ENCODE measurements at regions not wholly inside any gene's neighbourhood (a gene's known extent, or its start where the extent isn't known, plus 50 kb on each side); places are given as distances from the start of the nearest gene placed in this dataset.

DNA sequence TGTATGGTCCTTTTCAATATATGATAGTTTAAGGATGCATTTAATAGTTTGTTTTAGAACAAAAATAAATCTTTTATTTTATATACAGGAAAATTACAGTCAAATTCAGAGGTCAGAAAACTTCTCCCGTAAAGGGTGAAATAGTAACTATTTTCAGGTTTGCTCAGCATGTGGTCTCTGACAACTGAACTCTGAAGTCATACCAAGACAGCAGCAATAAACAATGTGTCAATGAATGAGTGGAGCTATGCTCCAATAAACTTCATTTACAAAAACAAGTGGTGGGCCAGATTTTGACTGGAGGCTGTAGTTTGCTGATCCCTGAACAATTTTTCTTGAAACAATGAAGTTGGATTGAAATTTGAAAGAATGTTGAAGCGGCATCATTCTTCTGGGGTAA, 123.6 kb downstream of the ZNF248 start:
- intact Hi-C loops (cut with DNase I; ENCODE audit: low total_unique reads): no loop called here
- Histone ChIP-seq H3K27ac (no peak overlapping the region), H3K9me3 (no peaks in the 10 kb centered on the region), H3K36me3 (ENCODE audit: low read depth, missing control alignments) (no peaks in the 10 kb centered on the region), H3K4me1 (no peaks in the 10 kb centered on the region), H3K27me3 (no peaks in the 10 kb centered on the region), H3K4me3 (no peak overlapping the region)
- no peak for DNase-seq
- TF ChIP-seq CTCF (IDR thresholded peaks at IDR 0.05) (no peak), POLR2A (IDR thresholded peaks at IDR 0.05) (no peak)
- WGBS, 2 donors: 69 to 83% methylated on average over 2 of the region's 2 CpGs

- Histone ChIP-seq H3K4me1 (no peaks in the 10 kb centered on the region), H3K27ac (no peak overlapping the region), H3K4me3 (no peak overlapping the region), H3K27me3 (no peaks in the 10 kb centered on the region), H3K36me3 (ENCODE audit: low read depth, missing control alignments) (no peaks in the 10 kb centered on the region), H3K9me3 (no peaks in the 10 kb centered on the region)
- DNase-seq: no peak
- intact Hi-C loops (cut with DNase I; ENCODE audit: low total_unique reads): no loop called here
- TF ChIP-seq POLR2A (IDR thresholded peaks at IDR 0.05): no peak
- no peak for TF ChIP-seq CTCF (IDR thresholded peaks at IDR 0.05)
Observed at GRCh38 chr10:37732685-37733084, 124.7 kb downstream of the ZNF248 start.

DNA sequence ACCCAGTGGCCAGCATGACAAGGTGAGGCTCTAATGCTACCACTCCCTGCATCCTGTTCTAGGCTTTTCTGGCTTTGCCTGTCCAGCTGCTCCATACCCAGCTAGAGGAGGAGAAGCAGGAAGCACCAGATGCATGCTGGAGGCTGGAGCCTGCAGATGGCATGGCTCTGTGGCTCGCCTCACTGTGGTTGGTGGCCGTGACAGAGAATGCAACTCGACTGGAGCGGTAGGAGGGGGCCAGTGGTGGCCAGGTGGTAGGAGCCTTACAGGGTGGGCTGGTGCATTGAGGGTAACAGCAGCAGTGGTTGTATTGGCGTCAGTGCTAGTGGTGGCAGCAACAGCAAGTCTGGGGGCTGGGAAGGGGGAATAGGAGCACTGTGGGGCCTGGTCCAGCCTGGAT, 128.6 kb downstream of the ZNF248 start:
- no peak for DNase-seq
- TF ChIP-seq POLR2A (IDR thresholded peaks at IDR 0.05) (no peak), CTCF (IDR thresholded peaks at IDR 0.05) (no peak)
- H3K27ac ChIP-seq: no peak overlapping the region
- no peak overlapping the region for H3K4me3 ChIP-seq
- H3K4me1 ChIP-seq: no peaks in the 10 kb centered on the region
- no peaks in the 10 kb centered on the region for H3K27me3 ChIP-seq
- H3K9me3 ChIP-seq: no peaks in the 10 kb centered on the region
- intact Hi-C loops (cut with DNase I; ENCODE audit: low total_unique reads): no loop called here
- WGBS, 2 donors: 85 to 86% methylated on average over 5 of the region's 5 CpGs
- H3K36me3 ChIP-seq (ENCODE audit: low read depth, missing control alignments): no peaks in the 10 kb centered on the region

DNA sequence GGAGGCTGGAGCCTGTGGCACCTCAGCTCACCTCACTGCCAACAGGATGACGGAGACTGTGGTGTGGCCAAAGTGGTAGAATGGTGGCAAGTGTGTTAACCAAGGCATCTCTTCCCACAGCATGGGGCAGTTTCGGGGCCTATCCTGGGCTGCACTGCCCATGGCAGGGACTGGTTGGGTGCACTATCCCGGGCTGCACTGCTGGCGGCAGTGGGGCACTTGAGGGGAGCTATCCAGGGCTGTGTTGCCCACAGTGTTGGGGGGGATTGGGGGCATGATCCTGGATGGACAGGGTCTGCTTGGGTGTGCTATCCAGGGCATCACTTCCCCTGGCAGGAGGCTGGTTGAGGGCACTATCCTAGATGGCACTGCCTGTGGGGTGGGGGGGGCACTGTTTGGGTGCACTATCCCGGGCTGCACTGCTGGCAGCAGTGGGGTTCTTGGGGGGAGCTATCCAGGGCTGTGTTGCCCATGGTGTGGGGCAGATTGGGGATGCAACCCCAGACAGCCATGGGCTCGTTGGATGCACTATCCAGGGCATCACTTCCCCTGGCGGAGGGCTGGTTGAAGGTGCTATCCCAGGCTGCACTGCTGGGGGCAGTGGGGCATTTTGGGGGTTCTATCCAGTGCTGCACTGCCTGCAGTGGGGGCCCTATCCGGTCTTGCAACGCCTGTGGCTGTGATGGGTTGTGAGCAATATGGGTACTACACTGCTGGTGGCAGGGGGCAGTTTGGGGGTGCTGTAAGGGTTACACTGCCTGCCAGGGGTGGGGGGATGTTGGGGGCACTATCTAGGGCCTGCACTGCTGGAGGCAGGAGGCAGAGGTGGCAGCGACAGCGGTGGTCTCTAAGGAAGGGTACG, 129.7 kb downstream of the ZNF248 start:
- DNase-seq: no peak
- 89 to 94% methylated on average over 8 to 12 of the region's 12 CpGs for WGBS, 2 donors

More for the DNA sequence above, 129.7 kb downstream of the ZNF248 start:
- TF ChIP-seq CTCF (IDR thresholded peaks at IDR 0.05) (no peak), POLR2A (IDR thresholded peaks at IDR 0.05) (no peak)
- Histone ChIP-seq H3K9me3 (no peaks in the 10 kb centered on the region), H3K4me1 (no peaks in the 10 kb centered on the region), H3K4me3 (no peak overlapping the region), H3K27me3 (no peaks in the 10 kb centered on the region), H3K36me3 (ENCODE audit: low read depth, missing control alignments) (no peaks in the 10 kb centered on the region), H3K27ac (no peak overlapping the region)
- intact Hi-C loops (cut with DNase I; ENCODE audit: low total_unique reads): no loop called here
